ENCODE measurements at regions not wholly inside any gene's neighbourhood (a gene's known extent, or its start where the extent isn't known, plus 50 kb on each side); places are given as distances from the start of the nearest gene placed in this dataset.

DNA sequence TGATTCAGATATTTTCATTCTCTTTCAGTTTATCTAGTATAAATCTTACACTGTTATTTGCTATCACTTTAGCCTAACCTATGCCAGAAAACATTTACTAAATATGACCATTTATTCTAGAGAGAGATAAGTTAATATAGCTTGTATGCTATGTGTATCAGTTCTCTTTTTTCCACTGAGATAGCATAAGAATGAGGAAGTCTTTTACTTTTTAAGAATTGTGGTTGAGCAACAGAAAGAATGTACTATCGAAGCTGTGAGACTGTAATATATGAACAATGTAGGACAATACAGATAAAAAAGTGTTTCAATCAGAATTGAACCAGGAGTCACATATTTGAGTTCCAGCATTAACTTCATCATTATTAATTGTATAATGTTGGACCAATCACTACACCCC, 479.9 kb upstream of the PLXNA2 start:
- no peaks in the 10 kb centered on the region for H3K9me2 ChIP-seq (replicated peaks; ENCODE audit: insufficient read depth, low read length)
- H3K9me3 ChIP-seq (replicated peaks; ENCODE audit: insufficient read depth, low read length) = no peaks in the 10 kb centered on the region
- no peak overlapping the region for H2AFZ ChIP-seq (ENCODE audit: low read length)
- H3K9ac ChIP-seq (ENCODE audit: low read length) = no peak overlapping the region
- no peaks in the 10 kb centered on the region for H4K20me1 ChIP-seq (ENCODE audit: insufficient read depth, low read length)
- TF ChIP-seq EZH2 (optimal IDR thresholded peaks at IDR 0.05; ENCODE audit: low read depth, low read length) (no peak), EZH2phosphoT487 (IDR thresholded peaks at IDR 0.05; ENCODE audit: low read length) (no peak)
- TF ChIP-seq, protein P1, sequence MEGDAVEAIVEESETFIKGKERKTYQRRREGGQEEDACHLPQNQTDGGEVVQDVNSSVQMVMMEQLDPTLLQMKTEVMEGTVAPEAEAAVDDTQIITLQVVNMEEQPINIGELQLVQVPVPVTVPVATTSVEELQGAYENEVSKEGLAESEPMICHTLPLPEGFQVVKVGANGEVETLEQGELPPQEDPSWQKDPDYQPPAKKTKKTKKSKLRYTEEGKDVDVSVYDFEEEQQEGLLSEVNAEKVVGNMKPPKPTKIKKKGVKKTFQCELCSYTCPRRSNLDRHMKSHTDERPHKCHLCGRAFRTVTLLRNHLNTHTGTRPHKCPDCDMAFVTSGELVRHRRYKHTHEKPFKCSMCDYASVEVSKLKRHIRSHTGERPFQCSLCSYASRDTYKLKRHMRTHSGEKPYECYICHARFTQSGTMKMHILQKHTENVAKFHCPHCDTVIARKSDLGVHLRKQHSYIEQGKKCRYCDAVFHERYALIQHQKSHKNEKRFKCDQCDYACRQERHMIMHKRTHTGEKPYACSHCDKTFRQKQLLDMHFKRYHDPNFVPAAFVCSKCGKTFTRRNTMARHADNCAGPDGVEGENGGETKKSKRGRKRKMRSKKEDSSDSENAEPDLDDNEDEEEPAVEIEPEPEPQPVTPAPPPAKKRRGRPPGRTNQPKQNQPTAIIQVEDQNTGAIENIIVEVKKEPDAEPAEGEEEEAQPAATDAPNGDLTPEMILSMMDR (IDR thresholded peaks at IDR 0.05; ENCODE audit: low read length) = no peak
- H3F3A ChIP-seq (ENCODE audit: insufficient read depth, low read length) = no peaks in the 10 kb centered on the region
- no peak overlapping the region for H3K4me2 ChIP-seq (ENCODE audit: low read depth, low read length)
- no peak overlapping the region for H3K4me3 ChIP-seq (ENCODE audit: low read length)
- no peaks in the 10 kb centered on the region for H3K79me2 ChIP-seq (ENCODE audit: low read length)
- H3K36me3 ChIP-seq (replicated peaks; ENCODE audit: insufficient read depth, low read length) = no peaks in the 10 kb centered on the region
- DNase-seq = no peak
- H3K27ac ChIP-seq (ENCODE audit: low read length) = no peak overlapping the region
- H3K4me1 ChIP-seq (ENCODE audit: low read length) = no peaks in the 10 kb centered on the region
- no peaks in the 10 kb centered on the region for H3K27me3 ChIP-seq (replicated peaks; ENCODE audit: insufficient read depth, low read length)

DNA sequence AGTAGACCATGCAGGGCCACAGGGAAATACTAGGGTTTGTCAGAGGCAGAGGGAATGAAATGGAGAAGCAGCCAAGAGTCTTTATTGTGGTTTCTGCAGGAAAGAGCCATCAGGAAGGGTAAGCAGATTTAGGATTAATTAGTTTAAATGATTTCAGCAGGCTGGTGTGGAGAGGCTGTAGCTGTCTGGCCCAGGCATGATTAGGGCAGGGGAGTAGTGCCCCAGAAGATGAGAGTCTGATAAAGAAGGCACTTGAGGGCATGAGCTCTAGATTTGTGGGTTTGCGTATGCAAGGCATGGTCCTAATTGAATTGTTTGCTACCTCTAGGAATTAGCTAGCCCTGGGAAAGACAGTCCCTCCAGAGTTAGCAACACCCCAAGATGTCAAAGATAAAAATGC, 484.6 kb upstream of the PLXNA2 start:
- no peaks in the 10 kb centered on the region for H3K9me3 ChIP-seq (replicated peaks; ENCODE audit: insufficient read depth, low read length)

DNA sequence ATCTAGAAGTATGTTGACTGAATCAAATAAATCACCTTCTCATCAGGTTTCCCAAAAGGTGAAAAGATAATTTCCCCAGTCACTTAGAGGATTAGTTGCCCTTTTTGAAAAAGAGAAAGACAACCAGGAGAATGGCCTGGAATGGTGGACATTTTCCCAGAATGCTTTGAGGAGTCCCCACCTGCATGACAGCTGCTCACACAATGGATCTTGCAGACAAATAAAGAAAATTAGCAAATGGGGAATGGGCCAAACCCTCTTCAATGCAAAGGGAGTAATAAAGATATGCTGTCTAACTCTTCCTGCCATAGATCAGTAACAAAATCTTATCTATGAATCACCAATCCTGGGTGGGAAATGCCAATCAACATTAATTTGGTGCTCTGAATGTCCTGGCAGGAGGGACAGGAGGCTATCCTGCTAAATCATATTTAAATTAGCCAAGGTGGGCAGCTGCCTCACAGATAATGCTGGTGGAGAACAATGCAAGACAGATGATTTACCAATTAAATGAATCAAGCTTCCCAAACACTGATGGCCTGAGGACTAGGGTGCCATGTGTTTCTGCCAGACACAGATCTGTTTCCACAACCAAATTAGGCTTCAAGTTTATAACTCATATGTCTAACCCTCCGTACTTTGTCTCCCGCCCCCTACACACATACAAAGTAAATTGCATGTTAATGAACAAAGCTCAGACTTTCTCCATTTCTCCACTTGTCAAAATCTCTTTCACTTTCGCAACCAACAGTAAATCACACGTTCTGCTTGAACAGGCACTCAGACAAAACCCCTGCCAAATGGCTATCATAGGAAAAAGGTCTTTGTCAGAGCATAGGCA, 488.0 kb upstream of the PLXNA2 start:
- Histone ChIP-seq H2AFZ (ENCODE audit: low read length) (peak overlapping the region; percentile 12), H3K4me2 (ENCODE audit: low read depth, low read length) (peak overlapping the region; percentile 59), H3K4me3 (ENCODE audit: low read length) (peak overlapping the region; percentile 41)

More for the DNA sequence above, 484.6 kb upstream of the PLXNA2 start:
- no peaks in the 10 kb centered on the region for H3K9me2 ChIP-seq (replicated peaks; ENCODE audit: insufficient read depth, low read length)
- H3F3A ChIP-seq (ENCODE audit: insufficient read depth, low read length) = 0 out of 2 replicates have a peak, but pooled peaks cover 4% of the 10 kb centered on the region
- no peaks in the 10 kb centered on the region for H3K36me3 ChIP-seq (replicated peaks; ENCODE audit: insufficient read depth, low read length)
- H3K79me2 ChIP-seq (ENCODE audit: low read length) = no peaks in the 10 kb centered on the region
- no peak for TF ChIP-seq EZH2phosphoT487 (IDR thresholded peaks at IDR 0.05; ENCODE audit: low read length)
- no peak for TF ChIP-seq EZH2 (optimal IDR thresholded peaks at IDR 0.05; ENCODE audit: low read depth, low read length)
- TF ChIP-seq, protein P1 (IDR thresholded peaks at IDR 0.05; ENCODE audit: low read length) = no peak
- no peaks in the 10 kb centered on the region; the same call in 1 of the 2 replicates for H3K27me3 ChIP-seq (replicated peaks; ENCODE audit: insufficient read depth, low read length)
- no peak overlapping the region for H3K4me3 ChIP-seq (ENCODE audit: low read length)
- H3K4me1 ChIP-seq (ENCODE audit: low read length) = peaks cover 15% of the 10 kb centered on the region
- H3K9ac ChIP-seq (ENCODE audit: low read length) = no peak overlapping the region
- H4K20me1 ChIP-seq (ENCODE audit: insufficient read depth, low read length) = no peaks in the 10 kb centered on the region
- no peak overlapping the region for H2AFZ ChIP-seq (ENCODE audit: low read length)
- H3K27ac ChIP-seq (ENCODE audit: low read length) = no peak overlapping the region
- DNase-seq = no peak
- H3K4me2 ChIP-seq (ENCODE audit: low read depth, low read length) = no peak overlapping the region

More for the DNA sequence above, 488.0 kb upstream of the PLXNA2 start:
- TF ChIP-seq, protein P1 (IDR thresholded peaks at IDR 0.05; ENCODE audit: low read length) = peak; percentile 28; the same call in 1 of the 2 replicates
- TF ChIP-seq EZH2phosphoT487 (IDR thresholded peaks at IDR 0.05; ENCODE audit: low read length) = no peak
- no peak for TF ChIP-seq EZH2 (optimal IDR thresholded peaks at IDR 0.05; ENCODE audit: low read depth, low read length)
- no peaks in the 10 kb centered on the region; the same call in 1 of the 2 replicates for H3K27me3 ChIP-seq (replicated peaks; ENCODE audit: insufficient read depth, low read length)
- H3K36me3 ChIP-seq (replicated peaks; ENCODE audit: insufficient read depth, low read length) = no peaks in the 10 kb centered on the region
- H3K4me1 ChIP-seq (ENCODE audit: low read length) = peaks cover 15% of the 10 kb centered on the region
- DNase-seq = peak; percentile 83
- no peaks in the 10 kb centered on the region for H3K9me3 ChIP-seq (replicated peaks; ENCODE audit: insufficient read depth, low read length)
- no peaks in the 10 kb centered on the region for H3K9me2 ChIP-seq (replicated peaks; ENCODE audit: insufficient read depth, low read length)
- peak overlapping the region; percentile 9; the same call in 1 of the 2 replicates for H3K9ac ChIP-seq (ENCODE audit: low read length)
- no peaks in the 10 kb centered on the region for H4K20me1 ChIP-seq (ENCODE audit: insufficient read depth, low read length)
- H3K79me2 ChIP-seq (ENCODE audit: low read length) = no peaks in the 10 kb centered on the region
- H3F3A ChIP-seq (ENCODE audit: insufficient read depth, low read length) = 0 out of 2 replicates have a peak, but pooled peaks cover 4% of the 10 kb centered on the region
- H3K27ac ChIP-seq (ENCODE audit: low read length) = no peak overlapping the region

Measured in MM.1S (cell line).